GM18505 (cell line): ENCODE measurements at regions not wholly inside any gene's neighbourhood (a gene's known extent, or its start where the extent isn't known, plus 50 kb on each side); places are given as distances from the start of the nearest gene placed in this dataset.
"Not testable (repeated sequence)": the region's sequence is repeated elsewhere in the genome, so short reads cannot be mapped to it uniquely, and the experiment has no call there.

Source experiments
- ATAC-seq: cut with Tn5 transposase; IDR thresholded peaks from one replicate; pipeline ENCODE4 v1.9.1; 2021; ENCODE audit not compliant: unreplicated experiment
- POLR2A ChIP-seq: IDR thresholded peaks from 4 replicates; pipeline ENCODE4 v1.6.1; 2011; ENCODE audit warnings: borderline replicate concordance; ENCODE audit not compliant: insufficient read depth, insufficient read length; ENCODE audit errors: extremely low read depth

DNA sequence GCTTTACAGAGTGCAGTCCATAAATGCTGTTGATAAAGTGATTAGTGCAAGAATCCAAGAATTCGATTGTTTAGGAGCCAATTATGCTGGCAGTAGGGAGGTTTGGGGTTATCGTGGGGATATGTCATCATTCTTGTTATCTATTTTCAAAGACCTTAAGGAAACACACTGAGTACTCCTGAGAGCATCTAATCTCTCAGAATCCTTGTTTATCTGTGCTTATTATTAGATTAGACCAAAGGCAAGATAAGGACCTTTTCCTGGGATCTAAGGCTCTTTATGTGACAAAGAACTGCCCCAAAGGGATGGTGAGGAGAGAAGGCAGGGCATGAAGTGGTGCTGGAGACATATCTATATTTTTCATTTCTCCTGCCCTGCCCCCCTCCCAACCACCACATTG, 139.1 kb downstream of the TSEN15 start:
- no peak for TF ChIP-seq POLR2A
- no peak for ATAC-seq

DNA sequence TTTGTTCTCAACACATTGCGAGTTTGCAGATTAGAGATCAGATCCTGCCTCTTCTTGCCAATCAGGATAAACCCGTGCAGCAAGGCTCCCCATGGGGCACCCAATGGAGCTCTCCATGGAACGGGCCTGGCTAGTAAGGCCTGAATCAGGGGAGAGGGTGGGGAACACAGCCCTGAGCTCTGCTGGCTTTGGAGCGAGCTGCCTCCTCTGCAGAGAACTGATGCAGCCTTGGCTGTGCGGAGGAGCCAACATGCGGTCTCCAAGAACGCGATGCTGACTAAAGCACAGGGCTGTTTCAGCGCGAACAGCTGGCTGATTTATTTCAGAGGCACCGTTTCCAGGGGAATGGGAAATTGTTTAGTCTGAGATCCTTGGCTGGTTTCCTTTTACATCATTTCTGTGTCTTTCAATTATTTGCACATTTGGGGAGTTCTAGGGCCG, 139.7 kb downstream of the TSEN15 start:
- TF ChIP-seq POLR2A = no peak
- ATAC-seq = no peak

DNA sequence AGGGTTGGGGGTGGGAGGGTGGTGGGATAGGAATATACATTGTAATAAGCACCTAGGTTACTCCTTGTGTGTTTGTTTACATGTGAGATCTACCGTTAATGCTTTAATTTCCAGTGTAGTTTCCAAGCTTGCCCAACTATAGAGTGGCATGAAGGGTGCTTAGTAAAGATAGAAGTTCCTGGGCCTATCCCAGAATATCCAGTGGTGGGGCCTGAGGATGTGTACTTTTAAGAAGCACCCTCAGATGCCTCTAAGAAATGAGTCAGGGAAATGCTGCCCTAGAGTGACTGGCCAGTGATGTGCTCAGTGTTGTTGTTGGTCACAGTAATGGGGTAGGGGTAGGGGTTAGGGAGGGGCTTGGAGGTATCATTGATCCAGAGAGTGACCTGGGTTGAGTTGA, 141.3 kb downstream of the TSEN15 start:
- ATAC-seq = no peak
- TF ChIP-seq POLR2A = no peak

GRCh38 chr1:184193451-184193850, 141.9 kb downstream of the TSEN15 start:
- no peak for ATAC-seq
- TF ChIP-seq POLR2A = no peak

- no peak for ATAC-seq
- TF ChIP-seq POLR2A = no peak
These were observed 142.7 kb downstream of the TSEN15 start for GRCh38 chr1:184194236-184194635.

DNA sequence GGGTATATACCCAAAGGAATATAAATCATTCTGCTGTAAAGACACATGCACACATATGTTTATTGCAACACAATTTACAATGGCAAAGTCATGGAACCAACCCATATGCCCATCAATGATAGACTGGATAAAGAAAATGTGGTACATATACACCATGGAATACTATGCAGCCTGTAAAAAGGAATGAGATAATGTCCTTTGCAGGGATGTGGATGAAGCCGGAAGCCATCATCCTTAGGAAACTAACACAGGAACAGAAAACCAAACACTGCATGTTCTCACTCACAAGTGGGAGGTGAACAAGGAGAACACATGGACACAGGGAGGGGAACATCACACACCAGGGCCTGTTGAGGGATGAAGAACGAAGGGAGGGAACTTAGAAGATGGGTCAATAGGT, 144.2 kb downstream of the TSEN15 start:
- ATAC-seq = not testable (repeated sequence)

DNA sequence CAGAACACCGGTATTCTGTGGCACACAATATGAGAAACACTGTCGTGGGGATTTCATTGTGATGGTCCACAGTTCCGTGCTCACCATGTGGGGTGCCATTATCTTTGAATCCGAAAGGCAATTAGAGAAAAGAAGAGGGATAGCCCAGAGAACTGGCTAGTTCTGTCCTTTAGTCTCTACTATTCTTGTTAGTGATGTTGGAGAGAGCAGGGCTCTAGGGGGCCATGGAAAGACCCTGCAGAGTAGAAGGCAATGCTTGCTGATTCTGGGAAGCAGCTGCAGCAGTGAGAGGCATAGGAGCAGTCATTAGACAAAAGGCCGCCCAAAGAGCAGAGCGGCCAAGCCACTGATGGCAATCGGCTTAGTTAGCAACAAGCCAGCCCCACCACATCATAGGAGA, 146.3 kb downstream of the TSEN15 start:
- TF ChIP-seq POLR2A = no peak
- ATAC-seq = no peak

DNA sequence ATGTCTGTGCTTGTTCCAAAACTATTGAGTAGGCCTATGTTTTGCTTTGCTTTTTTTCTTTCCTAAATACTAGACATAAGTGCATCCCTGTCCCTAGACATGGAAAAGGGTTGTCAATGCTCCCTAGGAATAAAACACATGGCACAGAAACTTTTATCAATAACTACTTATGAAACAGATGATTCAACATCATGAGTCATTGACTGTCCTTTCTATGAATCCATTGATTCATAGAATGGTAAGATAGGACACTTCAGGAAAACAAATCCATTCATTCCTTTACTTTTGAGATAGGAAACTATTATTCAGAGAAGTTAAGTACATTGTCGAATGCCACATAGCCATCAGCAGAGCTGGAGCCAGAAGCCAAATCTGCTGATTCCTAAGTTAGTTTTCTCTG, 147.5 kb downstream of the TSEN15 start:
- no peak for TF ChIP-seq POLR2A

GRCh38 chr1:184199438-184200085, 148.0 kb downstream of the TSEN15 start:
- TF ChIP-seq POLR2A = no peak
- no peak for ATAC-seq

More for the DNA sequence above, 147.5 kb downstream of the TSEN15 start:
- ATAC-seq = no peak

- TF ChIP-seq POLR2A = no peak
- no peak for ATAC-seq
These were observed 157.1 kb downstream of the TSEN15 start for GRCh38 chr1:184208622-184209021.

GRCh38 chr1:184210031-184210430, 158.5 kb downstream of the TSEN15 start:
- ATAC-seq = no peak
- TF ChIP-seq POLR2A = no peak

- ATAC-seq = no peak
- TF ChIP-seq POLR2A = no peak
These were observed 159.3 kb downstream of the TSEN15 start for GRCh38 chr1:184210862-184211261.

- no peak for TF ChIP-seq POLR2A
- ATAC-seq = no peak
These were observed 161.3 kb downstream of the TSEN15 start for GRCh38 chr1:184212649-184213314.

GRCh38 chr1:184214128-184214527, 162.6 kb downstream of the TSEN15 start:
- no peak for ATAC-seq

More at GRCh38 chr1:184214128-184214527, 162.6 kb downstream of the TSEN15 start:
- no peak for TF ChIP-seq POLR2A
